GM12872 (cell line): ENCODE measurements at regions not wholly inside any gene's neighbourhood (a gene's known extent, or its start where the extent isn't known, plus 50 kb on each side); places are given as distances from the start of the nearest gene placed in this dataset.

Source experiments
- CTCF ChIP-seq: IDR thresholded peaks from 3 replicates; pipeline ENCODE4 v1.5.1; 2011; ENCODE audit warnings: low read depth, mild to moderate bottlenecking, low read length, moderate library complexity; ENCODE audit not compliant: insufficient read depth

DNA sequence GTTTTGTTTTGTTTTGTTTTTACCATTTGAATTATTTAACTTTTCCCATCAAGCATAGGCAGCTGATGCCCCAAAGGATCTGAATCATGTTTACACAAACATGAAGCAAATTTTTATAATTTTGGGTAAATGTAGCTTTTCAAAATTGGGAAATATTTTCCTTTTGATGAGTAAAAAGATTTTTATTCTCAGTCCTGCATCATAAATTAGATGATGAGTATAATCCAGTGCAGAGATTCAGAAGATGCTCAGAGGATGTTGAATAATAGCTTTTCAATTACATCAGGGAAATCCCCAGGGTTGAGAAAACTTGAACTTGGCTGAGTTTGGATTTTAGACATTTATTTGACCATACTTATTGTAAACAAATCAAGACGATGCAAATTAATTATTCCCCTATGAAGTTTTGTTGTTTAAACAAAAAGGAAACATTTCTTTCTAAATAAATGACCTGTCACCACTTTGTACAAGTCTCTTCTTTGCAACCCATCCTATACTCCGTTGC, 121.7 kb downstream of the FAM204A start:
- no peak for TF ChIP-seq CTCF

DNA sequence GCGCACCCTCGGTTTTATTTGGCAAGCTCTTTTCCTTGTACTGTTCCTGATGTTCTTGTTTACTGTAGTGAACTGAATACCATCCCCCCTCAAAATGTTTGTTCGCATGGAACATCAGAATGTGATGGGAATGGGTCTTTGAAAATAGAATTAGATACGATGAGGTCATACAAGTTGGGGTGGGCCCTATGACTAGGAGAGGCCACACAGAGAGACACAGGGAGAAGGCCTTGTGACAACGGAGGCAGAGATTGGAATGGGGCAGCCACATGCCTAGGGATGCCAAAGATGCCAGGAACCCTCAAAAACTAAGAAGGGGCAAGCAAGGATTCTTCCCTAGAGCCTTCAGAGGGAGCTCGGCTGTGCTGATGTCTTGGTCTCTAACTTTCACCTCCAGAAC, 123.6 kb downstream of the FAM204A start:
- TF ChIP-seq CTCF = no peak

GRCh38 chr10:118216571-118217170, 125.5 kb downstream of the FAM204A start:
- TF ChIP-seq CTCF = no peak

DNA sequence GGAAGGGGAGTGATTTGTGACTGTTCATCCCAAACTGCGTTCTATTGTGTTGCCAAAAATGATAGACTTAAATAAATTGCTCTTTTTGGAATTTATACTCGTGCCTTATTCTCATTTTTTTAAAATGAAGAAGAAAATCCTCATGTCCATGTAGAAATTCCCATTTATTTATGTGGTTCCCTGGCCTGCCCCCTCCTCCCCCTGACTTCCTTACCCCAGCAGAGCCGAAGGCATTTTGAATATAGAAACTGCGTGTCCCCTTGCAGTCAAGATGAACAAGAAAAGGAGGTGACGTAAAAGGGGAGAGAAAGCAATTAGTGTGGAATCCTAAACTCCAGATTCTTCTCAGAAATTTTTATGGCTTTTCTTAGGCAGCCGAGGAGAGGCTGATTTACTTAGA, 126.1 kb downstream of the FAM204A start:
- no peak for TF ChIP-seq CTCF

- no peak for TF ChIP-seq CTCF
Measured at GRCh38 chr10:118214776-118215175, 127.3 kb downstream of the FAM204A start.

- TF ChIP-seq CTCF = no peak
Measured at GRCh38 chr10:118213436-118213835, 128.7 kb downstream of the FAM204A start.

DNA sequence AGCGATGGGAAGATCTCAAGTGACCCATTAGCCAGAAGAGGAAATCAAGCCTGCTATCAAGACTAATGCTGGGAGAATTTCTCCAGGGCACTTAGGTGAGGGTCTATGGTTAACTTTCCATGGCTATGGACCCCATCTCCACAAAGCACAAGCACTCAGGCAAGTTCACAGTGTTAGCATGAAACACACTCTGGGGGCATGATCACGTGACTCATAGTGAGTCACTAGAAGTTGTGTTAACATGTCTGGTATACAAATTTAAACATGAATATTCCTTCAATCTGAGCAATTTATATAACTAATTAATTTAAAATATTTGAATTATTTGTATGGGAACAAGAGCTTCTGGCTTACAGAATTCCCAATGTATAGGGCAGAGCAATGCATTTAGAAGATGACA, 131.8 kb downstream of the FAM204A start:
- TF ChIP-seq CTCF = no peak
